ENCODE measurements at regions not wholly inside any gene's neighbourhood (a gene's known extent, or its start where the extent isn't known, plus 50 kb on each side); places are given as distances from the start of the nearest gene placed in this dataset.

DNA sequence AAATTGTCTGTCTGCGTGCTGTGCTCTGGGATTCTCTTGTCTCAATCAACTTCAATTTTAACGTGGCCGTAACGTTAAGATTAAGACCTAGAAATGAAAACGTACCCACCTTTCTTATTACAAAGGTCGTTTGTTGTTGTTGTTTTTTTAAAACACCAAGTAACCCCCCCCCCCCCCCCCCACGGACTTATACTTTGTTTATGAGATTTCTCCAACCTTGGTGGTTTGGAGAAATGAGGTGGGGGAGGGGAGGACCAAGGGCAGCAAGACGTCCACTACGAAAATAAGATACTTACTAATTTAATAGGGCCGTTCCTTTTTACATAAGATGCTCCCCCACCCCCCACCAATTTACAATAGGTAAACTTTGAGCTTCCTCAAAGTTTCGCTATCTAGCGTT, 244.4 kb upstream of the TOPAZ1 start:
- TF ChIP-seq CTCF (conservative IDR thresholded peaks at IDR 0.05; ENCODE audit: low read depth in 2 of 2) (no peak), EZH2phosphoT487 (IDR thresholded peaks at IDR 0.05; ENCODE audit: unreplicated experiment) (no peak), POLR2AphosphoS5 (IDR thresholded peaks at IDR 0.05; ENCODE audit: low read depth) (no peak), REST (IDR thresholded peaks at IDR 0.05; ENCODE audit: unreplicated experiment) (no peak), EZH2 (IDR thresholded peaks at IDR 0.05; ENCODE audit: low read depth, unreplicated experiment) (no peak), ZNF114 (CRISPR knock-in tag; IDR thresholded peaks at IDR 0.05) (no peak)
- TF ChIP-seq, protein P1, sequence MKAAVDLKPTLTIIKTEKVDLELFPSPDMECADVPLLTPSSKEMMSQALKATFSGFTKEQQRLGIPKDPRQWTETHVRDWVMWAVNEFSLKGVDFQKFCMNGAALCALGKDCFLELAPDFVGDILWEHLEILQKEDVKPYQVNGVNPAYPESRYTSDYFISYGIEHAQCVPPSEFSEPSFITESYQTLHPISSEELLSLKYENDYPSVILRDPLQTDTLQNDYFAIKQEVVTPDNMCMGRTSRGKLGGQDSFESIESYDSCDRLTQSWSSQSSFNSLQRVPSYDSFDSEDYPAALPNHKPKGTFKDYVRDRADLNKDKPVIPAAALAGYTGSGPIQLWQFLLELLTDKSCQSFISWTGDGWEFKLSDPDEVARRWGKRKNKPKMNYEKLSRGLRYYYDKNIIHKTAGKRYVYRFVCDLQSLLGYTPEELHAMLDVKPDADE (IDR thresholded peaks at IDR 0.05): no peak
